GF-D8 (cell line): ENCODE measurements at regions not wholly inside any gene's neighbourhood (a gene's known extent, or its start where the extent isn't known, plus 50 kb on each side); places are given as distances from the start of the nearest gene placed in this dataset.

ENCODE experiments used
- DNase-seq: peaks from one replicate; lab custom pipeline; 2025; lab: John Stamatoyannopoulos, UW

DNA sequence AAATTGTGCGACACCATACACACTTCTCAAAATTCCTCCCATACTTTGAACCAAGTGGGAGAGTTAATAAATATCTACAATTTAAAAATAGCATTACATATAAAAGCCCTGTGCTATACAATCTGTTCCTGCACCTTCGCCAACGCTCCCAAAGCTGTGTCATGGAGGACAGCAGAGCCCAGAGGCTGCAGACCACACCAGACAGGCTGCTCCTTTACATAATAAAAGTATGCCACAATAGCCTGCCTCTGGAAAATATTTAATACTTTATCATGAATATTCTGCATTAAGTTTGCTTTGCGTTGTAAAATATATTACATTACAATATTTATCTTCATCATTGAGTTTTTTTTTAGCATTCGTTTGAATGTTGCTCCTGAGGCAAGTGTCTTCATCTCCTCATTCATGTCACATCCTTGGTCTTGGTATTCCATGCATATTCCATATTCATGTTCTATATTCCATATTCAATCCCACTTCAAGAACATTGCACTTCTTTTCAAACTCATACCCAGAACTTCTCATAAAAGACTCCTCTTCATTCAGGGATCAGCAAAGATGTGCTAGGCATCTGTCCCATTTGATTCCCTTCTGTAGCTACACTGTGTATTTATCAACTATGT, 663.9 kb downstream of the POM121L12 start:
- DNase-seq: no peak

DNA sequence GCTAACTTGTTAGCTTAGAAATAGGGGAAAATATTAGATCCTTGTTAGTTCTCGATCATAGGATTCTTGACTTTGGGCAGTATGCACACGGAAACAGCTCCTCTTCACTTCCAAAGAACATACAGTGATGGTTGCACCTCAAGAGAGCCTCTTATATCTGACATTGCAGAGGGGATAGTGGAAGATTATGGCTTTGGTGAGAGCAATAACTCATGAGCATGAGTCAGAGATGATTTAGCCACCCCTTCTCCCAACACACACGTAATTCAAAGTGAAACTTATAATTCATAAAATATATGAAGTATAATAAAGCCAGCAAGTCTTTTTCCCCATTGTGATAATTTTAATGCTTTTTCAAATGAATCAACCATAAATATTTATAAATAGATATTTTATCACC, 683.7 kb downstream of the POM121L12 start:
- DNase-seq: no peak

DNA sequence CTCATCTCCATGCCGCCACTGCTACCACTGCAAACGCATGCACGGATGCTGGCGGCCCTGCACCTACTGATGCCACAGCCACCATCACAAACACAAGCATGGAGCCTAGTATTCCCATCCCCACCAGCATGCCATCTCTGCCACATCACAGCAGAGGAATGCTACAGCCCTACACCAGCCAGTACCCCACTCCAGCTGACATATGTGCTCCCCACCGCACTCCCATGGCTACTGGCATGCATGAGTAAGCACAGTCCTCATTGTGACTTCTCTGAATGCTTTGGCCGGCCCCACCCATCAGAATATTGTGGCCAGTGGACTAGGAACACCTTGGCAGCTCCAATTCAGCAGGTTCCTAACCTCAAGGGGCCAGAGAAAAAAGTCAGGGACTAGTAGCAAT, 705.5 kb downstream of the POM121L12 start:
- DNase-seq: no peak

DNA sequence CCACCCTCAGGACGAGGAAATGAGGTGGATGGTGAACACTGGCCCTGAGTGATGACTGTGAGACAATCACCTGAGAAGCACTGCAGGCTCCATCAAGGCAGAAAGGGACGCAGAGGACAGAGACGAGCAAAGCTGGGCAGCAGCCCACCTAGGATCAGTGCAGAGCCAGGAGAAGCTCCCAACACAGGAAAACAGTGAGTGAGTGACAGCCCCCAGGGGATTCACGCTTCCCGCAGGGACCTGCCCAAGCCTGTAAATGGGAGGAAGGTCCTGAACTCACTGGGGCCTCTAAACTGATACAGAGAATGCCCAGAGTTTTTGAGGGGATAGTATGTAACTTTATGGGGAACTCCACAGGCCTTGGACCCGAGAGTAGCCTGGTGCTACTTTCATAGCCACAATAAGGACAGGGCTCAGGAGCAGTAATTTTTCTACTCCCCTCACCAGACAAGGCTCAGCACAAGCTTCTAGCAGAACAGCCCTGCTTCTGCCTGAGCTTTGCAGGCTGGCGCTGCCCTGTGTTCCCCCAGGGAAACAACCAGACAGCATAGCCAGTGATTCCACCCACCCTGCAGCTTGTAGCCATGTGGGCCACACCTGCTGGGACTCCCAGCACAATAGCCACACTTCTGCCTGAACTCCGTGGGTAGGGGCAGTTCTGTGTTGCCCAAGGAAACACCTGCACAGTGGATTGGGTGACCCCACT, 708.4 kb downstream of the POM121L12 start:
- DNase-seq: no peak

DNA sequence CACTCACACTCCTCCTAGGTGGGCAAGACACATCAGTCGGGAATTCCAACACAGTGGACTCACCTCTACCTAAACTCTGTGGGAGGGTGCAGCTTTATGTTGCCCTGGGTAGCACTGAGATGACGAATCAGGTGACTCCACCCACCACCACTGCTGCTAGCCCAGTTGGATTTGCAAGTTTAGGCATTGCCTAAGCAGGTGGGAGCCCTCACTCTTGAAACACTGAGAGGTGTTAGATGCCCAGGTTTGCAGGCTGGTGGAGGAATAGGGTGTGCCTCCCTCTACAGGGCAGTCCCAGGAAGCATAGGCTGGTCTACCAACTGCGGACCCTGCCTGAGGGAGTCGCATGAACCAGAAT, 708.9 kb downstream of the POM121L12 start:
- DNase-seq: no peak

DNA sequence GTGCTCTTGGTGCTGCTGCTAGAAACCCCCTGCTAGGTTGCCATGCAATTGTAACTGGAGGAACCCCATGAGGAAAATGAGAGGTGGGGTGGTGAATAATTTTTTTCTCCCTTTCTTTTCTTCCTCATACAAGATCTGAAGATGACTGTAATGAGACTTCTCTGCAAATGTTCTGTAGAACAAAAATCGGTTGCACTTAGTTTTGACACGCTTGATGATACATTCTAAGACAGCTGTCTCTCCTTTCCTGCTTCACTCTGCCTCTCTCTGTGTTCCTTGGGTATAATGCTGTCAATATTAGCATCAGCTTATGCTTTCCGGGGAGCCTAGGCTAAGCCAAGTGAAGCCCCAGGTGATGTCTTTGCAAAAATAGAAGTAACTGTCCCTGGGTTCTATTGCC, 721.5 kb downstream of the POM121L12 start:
- no peak for DNase-seq

DNA sequence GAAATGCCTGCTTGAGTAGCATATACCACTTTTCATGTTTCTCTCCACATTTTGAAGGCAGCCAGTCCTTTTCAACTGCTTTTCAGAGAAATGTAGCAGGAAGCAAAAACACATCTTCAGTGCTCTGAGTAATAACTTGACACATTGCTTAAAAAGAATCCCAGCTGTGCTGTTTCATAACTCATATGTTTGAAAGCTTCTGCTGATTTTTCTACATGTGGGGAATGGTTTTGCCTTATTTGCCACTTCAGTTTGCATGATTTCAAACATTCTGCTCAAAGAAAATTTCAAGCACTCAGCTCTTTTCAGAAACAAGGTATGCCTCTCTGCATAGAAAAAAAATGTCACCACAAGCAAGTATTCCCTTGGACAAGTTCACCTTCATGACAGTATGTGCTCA, 732.8 kb downstream of the POM121L12 start:
- DNase-seq: no peak

DNA sequence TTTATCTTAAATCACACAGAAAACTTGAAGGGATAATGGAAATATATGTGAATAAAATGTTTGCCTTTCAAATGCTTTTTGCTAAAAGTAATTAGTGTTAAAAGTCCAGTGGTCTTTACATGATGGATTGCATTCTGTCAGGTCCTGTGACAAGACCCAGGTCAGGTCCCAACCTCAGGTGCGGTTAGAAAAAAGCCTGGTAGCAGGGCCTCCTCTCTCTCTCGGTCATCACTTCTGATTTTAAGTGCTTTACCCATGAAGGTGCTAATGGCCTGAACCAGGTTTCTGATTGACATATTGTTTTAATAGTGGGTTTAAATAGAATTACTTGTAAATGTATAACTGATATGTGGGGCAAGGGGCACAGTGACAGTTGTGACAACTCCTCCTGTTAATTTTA, 736.3 kb downstream of the POM121L12 start:
- no peak for DNase-seq

DNA sequence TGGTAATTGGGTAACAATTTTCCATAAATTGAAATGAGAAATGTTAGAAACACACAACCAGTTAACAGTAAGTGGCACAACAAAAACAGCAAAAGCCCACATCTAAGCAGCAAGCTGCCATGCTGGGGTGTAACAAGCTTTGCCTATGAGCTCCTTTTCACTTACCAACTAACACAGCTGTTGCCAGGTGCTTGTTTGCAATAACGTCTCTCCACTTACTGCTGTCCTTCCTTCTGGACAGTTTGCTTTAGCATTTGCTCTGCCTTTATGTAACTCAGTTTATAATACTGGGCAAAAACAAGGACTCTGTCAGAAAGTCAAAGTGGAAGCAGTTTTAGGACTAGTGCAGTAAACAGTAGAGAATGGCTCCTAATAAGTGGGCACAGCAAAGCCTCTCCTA, 740.9 kb downstream of the POM121L12 start:
- no peak for DNase-seq

DNA sequence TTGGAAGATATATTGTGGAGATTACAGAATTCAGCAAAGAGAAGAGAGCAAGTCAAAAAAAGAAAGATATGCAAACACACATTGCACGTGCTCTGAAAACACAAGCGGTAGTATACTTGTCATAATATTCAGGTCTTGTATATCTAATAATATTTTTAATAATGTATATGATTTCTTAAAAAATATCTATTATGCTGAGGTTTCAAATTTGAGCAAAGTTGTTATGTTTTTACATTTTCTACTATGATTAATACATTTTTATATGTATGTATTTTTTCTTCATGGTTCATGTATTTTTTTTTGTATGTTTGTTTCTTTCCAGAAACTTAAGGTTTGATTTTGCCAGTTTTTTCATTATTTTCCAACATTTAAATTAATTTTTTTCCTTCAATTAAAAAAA, 752.4 kb upstream of the VSTM2A start:
- DNase-seq: no peak

DNA sequence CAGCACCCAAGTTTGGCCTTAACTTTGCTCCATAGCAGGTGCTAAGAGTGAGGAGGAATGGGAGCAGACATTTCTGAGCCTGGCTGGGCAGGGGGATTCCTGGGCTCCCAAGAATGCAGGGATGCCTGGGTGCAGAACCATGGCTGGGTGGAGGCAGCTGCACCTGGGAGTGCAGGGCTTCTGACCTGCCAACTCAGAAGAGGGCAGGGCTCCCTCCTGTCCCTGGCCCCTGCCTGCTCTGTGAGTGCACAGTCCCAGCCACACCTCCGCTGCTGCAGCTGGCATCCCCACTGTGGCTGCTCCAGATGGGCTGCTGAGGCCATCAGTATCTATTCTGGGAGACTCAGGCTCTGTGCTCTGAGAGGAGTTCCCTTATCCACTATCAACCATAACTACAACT, 747.4 kb upstream of the VSTM2A start:
- no peak for DNase-seq

DNA sequence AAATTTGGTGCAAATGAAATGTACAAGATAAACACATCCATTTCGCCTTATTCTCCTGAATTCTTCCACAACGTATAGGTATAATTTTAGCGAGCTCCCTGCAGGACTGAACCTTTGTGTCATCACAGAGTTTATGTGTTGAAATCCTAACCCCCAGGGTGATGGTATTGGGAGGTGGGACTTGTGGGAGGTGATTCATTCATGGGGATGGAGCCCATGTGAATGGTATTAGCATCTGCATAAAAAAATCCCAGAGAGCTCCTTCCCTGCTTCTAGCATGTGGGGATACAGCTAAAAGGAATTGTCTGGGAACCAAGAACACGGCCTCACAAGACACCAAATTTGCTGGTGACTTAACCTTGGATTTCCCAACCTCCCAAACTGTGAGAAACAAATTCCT, 741.4 kb upstream of the VSTM2A start:
- no peak for DNase-seq

DNA sequence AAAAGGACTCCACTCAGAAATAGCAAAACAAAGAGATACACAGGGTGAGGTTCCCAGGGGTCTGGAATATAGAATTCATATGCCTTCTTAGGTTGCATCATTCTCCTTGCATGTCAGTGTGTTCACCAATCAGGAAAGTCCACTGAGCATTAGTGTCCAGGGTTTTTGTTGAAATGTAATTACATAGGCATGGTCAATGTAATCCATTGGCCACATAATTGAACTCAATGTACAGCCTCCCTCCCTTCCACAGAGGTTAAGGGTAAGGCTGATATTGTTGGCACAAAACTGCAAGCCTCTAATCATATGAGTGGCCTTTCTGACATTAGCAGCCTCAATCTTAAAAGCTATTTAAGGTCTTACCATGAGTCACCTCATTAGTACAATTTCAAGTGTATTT, 736.1 kb upstream of the VSTM2A start:
- no peak for DNase-seq

DNA sequence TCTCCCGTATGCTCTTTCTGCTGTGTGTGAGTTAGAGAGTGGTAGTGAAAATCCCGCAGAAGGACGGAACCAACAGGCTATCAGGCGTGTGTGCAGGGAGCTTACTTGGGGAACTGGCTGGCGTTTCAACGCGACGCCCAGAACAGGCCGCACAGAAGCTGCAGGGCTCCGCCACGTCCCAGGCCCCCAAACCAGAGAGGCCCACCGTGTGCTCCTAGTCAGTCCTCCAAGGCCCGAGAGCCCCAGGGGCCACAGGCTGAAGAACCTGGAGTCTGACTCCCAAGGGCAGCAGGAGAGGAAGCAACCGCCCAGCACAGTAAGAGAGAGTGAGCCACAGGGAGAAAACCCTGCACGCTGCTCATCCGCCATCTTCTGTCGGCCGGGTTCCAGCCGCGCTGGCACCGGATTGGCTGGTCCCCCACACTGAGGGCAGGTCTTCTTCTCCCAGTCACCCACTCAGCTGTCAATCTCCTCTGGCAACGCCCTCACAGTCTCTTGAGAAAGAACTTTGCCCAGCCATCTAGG, 730.6 kb upstream of the VSTM2A start:
- DNase-seq: no peak

DNA sequence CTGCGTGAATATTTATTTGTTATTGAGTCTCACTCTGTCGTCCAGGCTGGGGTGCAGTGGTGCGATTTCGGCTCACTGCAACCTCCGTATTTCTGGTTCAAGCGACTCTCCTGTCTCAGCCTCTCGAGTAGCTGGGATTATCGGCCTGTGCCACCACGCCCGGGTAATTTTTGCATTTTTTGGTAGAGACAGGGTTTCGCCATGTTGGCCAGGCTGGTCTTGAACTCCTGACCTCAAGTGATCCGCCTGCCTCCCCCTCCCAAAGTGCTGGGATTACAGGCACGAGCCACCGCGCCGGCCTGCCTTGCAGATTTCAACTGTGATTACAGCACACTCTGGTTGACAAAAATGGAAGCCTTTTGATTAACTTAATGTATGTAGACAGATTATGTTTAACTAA, 730.0 kb upstream of the VSTM2A start:
- DNase-seq: no peak

DNA sequence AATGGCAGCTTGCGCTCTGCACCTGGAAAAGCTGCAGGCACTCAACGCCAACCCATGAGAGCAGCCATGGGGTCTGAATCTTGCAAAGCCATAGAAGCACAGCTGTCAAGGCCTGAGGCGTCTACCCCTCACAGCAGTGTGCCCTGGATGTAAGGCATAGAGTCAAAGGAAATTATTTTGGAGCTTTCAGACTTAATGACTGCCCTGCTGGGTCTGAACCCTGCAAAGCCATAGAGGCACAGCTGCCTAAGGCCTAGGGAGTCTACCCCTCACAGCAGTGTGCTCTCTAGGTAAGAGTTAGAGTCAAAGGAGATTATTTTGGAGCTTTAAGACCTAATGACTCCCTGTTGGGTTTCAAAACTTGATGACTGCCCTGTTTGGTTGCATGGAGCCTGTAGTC, 706.9 kb upstream of the VSTM2A start:
- DNase-seq: no peak

DNA sequence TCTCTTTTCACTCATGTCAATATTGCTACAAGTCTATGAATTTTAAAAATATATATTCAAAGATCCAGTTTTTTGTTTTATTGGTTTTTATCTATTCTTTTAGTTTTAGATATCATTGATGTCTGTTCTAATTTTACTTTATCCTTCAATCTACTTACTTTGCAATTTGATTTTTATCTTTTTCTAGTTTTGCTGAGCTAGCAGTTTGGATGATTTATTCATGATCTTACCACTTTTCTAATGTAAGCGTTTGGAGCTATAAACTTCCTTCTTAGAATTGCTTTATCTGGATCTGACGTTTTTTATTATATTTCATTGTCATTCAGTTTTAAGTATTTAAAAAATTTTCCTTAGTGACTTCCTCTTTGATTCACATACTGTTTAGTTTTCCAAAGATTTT, 664.5 kb upstream of the VSTM2A start:
- DNase-seq: no peak

DNA sequence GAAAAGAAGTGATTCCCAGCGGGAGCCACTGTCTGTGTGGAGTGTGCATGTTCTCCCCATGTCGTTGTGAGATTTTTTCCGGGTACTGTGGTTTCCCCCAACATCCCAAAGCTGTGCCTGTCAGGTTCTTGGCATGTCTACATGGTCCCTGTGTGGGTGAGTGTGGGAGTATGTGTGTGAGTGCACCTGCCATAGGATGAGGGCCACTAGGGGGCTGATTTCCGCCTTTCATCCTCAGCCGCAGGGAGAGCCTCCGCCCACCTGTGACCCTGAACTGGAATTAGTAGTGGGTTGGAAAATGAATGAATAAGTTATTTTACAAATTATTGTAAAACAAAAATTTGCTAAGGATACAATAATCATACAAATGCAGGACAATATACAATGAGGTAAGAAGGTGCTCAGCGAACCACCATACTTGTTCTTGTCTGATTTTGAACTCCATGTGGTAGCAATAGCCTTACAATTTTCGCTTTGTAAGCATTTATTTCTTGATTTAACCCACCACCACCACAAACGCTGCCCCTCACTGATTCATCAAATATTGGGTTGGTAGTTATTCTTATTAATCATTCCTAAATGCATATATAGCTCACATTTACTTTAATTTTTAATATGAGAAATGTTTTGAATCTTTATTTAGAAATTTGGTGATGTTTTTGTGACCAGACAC, 641.2 kb upstream of the VSTM2A start:
- DNase-seq: no peak

DNA sequence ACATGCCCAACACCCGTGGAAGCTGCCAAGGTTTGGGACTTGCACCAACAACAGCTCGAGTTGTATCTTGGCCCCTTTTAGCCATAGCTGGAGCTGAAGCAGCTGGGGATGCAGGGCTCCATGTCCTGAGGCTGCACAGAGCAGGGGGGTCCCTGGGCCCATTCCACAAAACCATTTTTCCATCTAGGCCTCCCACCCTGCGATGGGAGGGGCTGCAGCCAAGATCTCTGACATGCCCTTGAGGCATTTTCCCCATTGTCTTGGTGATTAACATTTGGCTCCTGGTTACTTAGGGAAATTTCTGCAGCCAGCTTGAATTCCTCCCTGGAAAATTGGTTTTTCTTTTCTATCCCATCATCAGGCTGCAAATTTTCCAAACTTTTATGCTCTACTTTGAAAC, 637.8 kb upstream of the VSTM2A start:
- no peak for DNase-seq

DNA sequence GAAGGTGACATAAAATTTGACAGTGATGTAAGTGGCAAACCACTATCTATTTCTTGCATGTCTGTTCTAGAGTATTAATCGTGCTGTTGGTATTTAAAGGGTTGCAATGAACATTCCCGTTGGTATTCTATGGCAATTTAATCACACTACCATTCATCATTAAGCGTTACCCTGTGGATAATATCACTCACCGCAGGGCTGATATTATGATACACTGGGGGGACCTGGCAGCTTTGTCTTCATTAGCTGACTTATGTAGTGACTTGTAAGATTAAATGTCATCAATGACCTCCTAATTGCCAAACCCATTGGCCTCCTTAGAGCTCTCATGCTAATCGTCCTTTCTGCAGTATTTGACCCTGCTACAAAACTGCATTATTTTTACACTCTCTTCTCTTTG, 624.5 kb upstream of the VSTM2A start:
- DNase-seq: no peak

DNA sequence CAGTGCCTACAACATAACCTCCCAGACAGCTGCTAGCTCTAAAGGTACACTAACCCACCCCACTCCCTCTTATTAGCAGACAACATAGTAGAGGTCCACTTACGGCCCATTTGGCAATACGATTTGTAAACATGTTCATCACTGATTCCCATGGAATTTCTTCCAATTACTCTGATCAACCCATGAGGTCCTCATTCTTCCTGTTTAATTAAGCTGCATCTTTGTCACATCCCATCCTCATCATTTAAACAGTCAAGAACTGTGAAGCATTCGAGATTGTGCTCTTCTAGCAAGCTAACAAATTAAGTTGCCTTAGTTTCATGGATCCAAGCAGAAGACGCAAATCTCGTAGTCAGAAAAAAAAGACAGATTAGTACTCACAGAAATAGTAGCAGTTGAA, 622.2 kb upstream of the VSTM2A start:
- DNase-seq: no peak

DNA sequence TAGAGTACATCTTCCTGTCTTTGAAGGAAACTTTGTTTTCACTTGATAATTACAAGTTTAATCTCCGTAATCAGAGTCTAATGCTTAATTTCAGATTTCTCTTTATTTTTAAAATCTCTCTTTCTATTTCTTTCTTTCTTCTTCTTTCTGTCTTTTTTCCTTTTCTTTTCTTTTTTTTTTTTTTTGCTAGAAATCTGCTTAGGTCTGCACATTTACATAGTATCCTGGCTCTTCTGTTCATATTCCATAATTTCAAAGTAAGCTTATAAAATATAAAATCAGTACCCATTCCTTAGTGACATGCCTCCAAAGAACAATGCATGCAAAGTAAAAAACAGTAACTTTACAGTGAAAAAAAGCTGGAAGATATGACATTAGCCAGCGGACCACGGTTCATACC, 601.7 kb upstream of the VSTM2A start:
- DNase-seq: no peak

DNA sequence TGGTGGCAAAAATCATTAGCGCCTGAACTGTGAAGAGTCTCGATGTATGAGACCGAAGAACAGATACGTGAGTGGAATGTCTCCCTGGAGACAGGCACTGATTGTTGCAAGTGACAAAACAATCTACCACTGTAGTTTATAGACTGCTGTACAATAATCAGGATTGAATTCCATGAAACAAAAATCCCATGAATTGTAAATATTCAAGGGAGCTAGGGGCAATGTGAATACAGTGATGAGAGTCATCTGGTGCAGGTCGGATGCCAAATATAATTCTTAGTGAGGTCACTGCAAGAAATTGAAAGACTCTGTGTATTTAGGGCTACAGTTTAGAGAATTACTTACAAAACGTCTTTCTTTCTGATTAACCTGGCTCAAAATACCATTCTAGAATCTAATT, 594.4 kb upstream of the VSTM2A start:
- DNase-seq: no peak

DNA sequence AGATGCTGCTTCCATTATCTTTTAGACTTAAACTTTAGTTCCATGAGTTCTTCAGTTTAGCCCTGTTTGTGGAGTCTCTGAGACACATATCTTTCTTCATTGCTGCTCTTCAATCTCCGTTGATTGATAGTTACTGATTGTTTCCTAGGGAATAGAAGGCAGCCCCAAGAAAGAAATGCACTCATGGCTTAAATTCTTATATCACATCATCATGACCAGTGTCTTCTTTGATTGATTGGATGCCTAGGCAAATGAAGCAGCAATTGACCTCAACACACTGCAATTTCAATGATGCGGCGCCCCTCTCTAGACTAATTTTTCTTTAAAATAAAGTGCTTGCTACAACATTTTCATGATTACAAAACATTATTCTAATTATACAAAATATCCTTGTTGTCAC, 576.5 kb upstream of the VSTM2A start:
- no peak for DNase-seq
